GM21381 (cell line): ENCODE measurements at regions not wholly inside any gene's neighbourhood (a gene's known extent, or its start where the extent isn't known, plus 50 kb on each side); places are given as distances from the start of the nearest gene placed in this dataset.
A peak's percentile ranks its signal among the peaks of the same experiment; 100 is the strongest.
"Not testable (repeated sequence)": the region's sequence is repeated elsewhere in the genome, so short reads cannot be mapped to it uniquely, and the experiment has no call there.

ENCODE experiments used
- ATAC-seq: cut with Tn5 transposase; IDR thresholded peaks from one replicate; pipeline ENCODE4 v1.9.1; 2021; ENCODE audit warnings: mild to moderate bottlenecking, moderate library complexity; ENCODE audit not compliant: unreplicated experiment

DNA sequence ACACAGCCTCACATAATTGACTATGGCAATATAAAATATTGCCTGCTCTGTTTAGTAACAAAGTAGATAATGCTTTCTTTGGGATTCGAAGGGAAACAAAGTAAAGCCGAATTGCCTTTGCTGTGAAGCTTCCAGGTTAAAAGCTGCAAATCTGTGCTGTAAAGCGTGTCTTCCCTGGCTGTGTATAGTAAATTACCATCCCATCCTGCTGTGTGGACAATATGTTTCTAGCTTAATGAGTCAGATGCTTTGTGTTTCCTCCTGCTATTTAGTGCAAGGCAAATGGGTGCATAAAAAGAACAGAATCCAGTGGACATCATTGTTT lies 265.1 kb downstream of the SOCS6 start:
- no peak for ATAC-seq

DNA sequence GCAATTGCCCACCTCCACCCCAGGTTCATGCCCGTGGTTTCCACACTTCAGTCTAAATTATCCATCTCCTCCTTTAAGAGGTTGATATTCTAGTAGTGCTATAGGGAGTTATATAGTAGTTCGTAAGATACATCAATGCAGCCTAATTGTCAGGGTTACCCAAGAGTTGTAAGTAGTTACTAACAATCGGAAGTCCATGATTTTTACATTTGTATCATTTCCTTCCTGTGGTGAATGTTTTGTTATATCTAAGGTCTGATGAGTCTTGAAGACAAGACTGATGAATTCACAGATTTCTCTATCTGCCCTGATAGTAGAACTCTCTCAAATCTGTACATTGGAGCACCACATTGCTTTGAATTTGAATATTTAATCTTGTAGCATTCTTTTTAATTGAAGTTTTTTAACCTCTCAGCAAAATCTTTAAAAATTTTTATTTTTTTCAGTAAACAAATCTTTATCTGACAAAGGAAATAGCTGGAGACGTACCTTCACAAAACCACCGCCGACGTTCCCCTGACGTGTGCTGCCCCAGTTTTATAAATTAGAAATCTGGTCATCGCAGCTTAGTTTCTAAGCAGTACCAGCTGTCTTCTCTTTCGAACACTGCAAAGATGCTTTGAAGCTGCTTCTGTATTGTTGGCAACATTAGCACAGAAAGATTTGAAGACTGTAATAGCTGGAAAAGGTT lies 264.5 kb downstream of the SOCS6 start:
- ATAC-seq, result no peak

DNA sequence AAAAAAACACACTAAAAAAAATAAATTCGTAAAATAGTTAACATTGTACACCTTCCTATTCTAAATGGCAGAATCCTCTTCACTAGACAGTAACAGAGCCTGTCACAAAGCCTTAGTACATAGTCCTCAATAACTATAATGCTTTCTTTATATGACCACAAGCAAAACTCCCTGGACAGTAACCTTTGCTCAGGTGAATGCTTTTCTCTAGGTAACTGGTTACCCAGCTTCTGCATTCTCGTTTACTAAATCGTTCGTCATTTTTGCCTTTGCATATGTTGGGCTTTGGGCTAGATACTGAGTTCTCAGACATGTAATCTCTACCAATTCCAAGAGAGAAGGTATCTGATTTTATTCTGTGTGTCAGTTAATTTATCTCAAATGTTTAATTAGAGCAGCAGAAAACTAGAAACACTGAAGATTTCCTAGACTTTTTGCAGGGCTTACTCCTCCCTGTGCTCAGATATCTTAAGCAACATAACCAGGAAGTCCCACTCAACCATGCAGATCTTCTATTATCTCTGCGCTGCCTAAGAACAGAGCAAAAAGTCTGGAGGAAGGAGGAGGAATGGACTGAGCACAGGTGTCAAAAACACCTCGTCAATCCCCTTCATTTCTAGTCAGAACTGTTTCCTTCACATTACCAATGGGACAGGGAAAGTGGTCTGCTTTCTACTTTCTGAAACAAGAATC lies 247.7 kb downstream of the SOCS6 start:
- no peak for ATAC-seq

DNA sequence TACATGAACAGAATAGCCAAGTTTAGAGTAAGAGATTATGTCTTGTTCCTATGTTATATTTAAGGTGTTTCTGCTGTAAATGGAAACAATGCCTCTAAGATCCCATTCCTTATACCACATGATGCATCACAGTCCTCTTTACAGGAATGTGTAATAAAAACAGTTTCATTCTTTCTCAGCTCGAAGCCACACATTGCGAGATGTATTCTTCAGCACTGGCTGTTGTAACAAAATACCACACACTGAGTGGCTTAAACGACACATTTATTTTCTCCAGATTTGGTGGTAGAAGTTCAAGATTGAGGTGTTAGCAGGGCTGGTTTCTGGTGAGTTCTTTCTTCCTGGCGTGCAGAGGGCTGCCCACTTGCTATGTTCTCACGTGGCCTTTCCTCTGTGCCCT lies 246.2 kb downstream of the SOCS6 start:
- ATAC-seq, result no peak

DNA sequence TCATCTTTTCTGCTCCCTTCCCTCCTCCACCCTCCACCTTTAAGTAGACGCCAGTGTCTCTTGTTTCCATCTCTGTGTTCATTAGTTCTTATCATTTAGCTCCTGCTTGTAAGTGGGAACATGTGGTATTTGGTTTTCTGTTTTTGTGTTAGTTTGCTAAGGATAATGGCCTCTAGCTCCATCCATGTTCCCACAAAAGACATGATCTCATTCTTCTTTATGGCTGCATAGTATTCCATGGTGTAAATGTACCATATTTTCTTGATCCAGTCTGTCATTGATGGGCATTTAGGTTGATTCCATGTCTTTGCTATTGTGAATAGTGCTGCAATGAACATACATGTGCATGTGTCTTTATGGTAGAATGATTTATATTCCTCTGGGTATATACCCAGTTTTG lies 236.5 kb downstream of the SOCS6 start:
- ATAC-seq, result not testable (repeated sequence)

DNA sequence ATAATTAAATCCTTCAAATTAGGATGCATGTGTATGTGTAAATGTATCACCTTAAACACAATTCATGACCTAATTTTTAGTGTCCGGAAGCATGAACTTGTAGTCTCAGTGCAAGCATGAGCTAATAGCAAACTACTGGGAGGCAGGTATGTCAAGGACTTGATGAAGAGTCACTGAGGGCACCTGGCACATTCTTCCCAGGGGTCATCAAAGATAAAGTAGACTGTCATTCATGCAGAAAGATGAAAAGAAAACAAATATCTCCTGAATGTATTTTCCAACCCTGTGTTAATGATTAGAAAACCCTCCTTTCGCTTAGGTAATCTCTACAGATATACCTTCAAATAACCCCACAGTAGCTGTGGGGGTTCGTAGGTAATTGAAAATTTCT lies 234.9 kb downstream of the SOCS6 start:
- ATAC-seq, result no peak

DNA sequence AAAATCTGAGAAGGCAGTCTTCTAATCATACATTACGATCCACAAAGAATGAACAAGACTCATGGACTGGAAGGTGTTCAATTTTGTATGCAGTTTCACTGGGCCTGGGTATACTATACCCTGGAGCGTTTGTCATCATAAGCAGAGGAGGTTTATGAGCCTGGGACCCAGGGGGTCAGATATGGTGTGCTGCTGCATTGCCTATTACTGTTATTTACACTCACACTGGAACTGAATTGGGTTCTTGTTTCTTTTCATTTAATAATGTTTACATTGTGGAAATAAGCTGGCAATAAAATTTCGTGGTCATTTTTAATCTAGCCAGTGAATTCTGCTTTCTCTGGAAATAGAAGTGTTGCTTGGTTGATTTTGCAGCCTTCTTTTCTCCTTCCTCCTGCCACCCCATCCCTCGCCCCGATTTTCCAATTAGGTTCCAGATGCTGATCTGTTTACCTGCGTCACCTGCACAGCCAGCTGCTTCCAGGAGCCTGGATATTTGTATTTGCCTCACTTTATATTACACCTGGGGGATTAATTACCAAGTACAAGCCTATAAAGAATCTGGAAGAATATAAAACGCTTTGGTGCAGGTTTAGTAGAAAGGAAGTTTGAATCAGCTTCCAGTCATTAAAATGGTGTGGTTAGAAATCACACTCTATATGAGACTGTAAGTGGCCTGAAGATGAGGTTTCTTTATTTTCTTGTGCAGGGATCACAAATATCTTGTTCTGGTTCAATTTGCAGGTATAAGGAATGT lies 234.4 kb downstream of the SOCS6 start:
- no peak for ATAC-seq

DNA sequence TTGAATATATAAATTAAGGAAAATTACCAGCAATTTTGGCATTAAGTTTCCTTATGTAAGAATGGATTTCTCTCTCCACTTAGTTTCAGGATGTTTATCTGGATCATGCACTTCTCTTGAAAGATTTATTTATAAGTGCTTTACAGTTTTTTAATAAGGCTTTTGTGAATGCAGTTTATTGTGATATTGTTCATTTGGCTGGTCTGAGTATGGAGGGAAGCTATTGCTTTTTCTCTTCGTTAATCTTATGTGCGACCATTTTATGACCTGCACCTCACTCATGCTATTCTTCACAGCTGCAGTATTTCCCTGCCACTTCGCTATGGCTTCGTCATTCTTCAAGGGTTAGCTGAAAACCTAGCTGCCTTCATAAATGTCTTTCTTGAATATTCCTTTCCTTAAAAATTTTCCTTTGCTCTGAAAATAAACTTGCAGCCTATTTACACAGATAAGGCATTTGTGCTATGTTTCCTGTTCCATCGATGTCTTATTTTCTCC lies 233.4 kb downstream of the SOCS6 start:
- no peak for ATAC-seq

DNA sequence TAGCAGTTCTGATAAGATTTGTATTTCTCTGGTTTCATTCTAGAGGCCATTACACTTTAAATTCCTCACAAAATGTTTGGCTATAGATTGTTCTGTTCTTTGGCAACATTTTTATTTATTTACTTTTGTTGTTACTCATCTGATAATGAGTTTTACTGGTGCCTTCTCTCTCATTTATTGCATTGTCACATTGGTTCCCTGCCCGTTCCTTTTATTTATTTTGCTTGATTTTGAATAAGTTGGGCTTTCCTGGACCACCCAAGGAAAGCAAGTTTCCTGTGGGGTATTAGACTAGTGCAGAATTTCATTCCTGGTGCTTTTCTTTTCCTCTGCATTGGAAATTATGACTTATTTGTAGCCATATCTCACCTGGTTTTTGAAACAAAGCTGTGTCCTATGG lies 232.0 kb downstream of the SOCS6 start:
- no peak for ATAC-seq

DNA sequence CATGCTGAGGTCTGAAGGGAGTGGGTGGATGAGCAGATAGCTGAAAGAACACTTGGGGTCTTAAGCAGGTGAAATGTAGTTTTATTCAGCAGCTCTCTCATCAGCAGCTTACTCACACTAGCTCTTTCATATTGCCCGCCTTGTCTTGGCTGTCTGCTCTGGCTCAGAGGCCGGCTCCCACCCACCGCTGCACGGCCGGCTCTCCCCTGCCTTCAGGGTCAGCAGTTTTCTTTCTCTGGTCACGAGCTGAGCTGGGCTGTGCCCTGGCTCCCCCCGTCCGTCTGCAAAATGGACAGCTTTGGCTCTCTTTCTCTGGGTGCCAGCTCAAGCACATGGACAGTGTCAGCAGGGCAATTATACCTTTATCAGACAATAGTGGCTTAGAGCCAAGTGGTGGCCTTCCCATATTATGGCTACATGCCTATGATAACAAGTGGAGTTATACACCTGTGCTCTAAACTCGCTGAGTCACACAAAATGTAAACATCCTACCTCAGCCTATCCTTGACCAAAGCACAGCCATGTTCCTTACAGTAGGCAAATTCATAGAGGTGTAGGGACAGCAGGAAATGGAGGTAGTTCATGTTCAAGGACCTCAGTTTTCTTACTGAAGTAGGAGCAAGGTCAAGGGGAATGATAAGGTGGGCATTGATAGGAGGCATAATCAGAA lies 224.8 kb downstream of the SOCS6 start:
- no peak for ATAC-seq

DNA sequence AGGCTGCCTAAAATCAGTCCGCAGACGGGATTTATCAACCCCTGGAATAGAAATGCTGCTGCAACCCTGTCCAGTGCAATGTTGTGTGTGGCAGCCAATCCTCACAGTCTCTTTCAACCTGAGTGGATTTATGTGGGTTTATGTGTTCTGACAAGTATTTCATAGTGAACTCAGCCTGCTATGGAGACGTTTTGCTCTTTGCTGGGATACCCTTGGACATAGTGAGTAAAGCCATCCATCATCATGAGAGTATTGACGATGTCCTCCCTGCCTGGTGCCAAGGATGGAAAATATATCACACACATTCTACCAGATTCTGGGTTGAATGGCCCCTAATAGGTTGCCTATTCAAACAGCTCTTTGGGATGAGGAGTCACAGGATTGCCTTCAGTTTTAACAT lies 219.1 kb downstream of the SOCS6 start:
- no peak for ATAC-seq

DNA sequence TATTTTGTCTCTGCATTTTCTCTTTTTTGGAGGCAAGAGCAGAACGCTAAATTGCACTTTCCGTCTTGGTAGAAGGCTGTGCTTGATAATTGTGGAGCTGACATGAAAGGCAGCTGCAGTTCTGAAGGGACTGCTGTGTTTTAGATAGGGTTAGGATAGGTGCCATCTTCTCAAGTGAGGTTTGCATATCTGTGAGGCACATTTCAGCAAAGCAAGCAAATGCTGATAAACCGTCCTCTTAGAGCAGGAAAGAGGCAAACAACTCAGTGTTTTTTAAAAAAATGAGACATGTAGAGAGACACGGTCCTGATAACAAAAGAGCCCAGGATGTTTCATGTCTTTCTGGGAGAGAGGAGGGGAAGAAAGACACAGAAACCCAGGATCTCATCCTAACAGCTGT lies 217.7 kb downstream of the SOCS6 start:
- no peak for ATAC-seq

DNA sequence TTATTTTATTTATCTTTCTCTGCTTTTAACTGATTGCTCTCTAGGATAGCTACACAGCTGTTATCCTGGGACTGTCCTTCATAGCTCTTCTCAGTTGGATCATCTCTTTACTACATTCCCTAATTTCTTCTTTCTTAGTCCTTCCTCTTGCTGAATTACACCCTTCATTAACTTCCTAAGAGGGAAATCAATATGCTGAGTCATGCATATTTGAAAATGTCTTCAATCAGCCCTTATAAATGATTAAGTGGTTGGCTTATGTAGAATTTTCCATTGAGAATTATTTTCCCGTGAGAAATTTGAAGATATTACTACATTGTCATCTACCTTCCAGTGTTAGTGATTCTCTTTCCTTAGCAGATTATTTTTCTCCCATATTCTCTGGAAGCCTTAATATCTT lies 214.2 kb downstream of the SOCS6 start:
- ATAC-seq, result no peak

DNA sequence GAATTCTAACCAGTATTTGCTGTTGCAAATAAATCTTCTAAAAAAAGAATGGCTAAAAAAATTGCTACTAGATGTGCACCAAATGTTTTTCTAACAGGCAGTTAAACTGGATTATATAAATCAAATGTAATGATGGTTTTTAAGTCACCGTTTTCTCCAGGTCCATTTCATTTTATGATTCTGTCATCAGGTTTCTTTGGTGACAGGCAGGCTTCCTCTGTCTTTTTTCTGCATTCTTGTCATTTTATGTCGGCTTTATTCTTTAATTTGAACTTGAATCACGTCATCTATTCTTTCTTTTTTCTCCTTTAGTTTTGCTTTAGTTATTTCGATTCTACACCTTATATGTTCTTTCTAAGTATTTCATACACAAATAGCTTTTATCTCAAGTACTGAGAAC lies 212.5 kb downstream of the SOCS6 start:
- no peak for ATAC-seq

DNA sequence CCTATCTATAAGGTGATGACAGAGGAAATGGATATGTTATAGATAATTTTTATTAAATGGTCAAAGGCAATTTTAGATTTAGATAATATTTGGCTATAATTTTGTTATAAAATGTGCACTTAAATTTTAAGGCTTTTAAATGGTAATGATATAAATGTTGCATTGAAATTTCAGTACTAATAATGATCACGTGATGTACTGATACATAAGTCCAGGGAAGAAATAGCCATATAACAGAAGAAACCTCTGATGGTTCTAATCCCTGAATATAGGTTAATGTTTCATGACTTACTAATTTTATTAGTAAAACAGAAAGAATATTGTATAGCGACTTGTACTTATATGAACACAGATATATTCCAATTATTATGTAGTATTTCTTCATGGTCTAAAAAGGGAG lies 211.9 kb downstream of the SOCS6 start:
- ATAC-seq, result no peak

DNA sequence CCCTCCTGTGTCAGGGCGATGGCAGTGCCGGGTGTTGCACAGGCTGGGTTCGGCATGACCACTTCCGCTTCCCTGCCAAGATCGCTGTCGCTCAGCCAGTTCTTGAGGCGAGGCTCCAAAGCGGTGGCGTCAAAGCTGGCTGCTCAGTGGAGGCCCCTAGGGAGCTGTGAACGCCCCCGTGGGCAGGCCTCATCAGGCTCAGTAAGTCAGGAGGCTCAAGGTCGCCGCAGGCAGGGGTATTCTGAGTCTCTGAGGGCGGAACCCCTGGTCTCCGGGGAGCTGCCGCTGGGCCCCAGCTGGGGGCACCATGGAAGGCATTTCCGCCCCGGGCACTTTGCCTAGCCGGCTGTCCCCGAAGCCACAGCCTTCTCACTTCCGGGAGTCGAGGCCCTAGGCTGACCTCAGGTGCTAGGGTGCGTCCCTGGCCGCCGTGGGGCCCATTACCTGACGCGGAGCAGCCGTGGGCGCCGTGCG lies 210.4 kb downstream of the SOCS6 start:
- ATAC-seq, result no peak

DNA sequence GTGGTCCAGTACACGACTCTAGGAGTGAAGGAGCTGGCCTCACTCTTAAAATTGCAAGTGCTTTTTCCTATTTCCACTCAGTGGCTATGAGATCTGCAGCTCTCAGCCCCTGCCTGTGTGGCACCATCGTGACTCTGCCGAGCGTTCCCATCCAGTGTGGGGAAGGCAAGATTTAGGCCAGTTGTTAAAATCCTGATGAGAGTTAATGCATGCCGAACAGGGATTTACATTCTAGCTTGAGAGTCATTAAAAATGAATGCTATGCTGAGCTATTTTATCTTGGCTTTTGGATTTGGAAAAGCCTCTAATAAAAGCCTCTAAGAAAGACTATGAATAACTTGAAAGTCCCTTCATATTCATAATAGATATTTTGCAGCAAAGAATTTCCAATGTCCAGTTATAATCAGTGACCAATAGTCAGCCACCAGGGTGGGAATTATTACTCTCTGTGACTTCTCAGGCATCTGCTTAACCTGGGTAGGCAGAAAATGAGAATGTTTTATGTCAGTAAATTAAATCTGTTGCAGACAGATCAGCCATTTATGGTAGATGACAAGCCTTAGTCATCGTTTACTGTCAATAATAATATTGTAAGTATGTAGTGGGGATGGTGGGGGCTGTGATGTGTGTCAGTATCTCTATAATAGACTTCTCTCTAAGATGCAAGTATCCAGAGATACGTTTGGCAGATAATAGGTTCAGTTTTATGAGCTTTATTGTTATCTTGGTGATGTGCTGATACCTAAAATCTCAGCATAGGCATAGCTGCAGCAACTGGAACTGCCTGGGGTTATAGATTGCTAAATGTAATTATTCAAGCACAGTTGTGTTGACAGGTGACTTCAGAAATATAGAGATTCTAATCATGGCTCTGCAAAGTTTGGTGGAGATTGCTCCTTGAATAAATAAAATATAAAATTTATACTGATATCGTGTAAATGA lies 207.8 kb downstream of the SOCS6 start:
- no peak for ATAC-seq

DNA sequence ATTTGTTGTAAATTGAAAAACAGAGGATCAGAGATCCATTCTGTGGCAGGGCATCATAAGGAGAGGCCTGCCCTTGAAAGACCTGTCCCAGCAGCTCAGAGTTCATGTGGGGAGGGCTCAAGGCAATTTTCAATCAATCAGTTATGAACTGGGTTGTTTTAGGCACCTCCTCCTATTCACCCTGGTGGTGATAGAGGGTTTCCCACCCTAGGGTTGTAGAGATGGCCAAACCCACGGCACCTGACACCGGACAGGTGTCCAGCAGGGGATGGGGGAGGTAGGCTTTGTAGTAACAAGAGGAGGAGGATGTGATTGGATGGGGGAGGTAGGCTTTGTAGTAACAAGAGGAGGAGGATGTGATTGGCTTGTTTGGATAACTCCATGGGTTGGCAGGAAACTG lies 205.7 kb downstream of the SOCS6 start:
- no peak for ATAC-seq

DNA sequence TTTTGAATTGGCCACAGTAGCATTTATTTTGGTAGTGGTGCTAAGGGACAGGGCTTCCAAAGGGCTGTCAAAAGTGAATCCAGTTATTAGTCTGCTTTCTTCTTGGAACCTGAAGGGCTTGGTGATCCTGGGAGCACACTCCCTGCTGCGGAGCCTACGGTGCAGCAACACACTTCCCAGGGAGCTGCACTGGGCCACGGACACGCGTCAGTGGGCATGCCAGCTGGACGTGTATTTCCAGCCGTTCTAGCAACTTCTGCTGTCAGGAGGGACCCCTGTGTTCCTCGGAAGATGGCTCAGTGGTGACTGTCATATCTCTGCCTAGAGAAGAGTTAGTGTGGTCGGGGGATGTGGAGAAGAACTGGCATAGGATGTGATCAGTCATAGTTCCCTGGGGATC lies 204.6 kb downstream of the SOCS6 start:
- ATAC-seq, result no peak

DNA sequence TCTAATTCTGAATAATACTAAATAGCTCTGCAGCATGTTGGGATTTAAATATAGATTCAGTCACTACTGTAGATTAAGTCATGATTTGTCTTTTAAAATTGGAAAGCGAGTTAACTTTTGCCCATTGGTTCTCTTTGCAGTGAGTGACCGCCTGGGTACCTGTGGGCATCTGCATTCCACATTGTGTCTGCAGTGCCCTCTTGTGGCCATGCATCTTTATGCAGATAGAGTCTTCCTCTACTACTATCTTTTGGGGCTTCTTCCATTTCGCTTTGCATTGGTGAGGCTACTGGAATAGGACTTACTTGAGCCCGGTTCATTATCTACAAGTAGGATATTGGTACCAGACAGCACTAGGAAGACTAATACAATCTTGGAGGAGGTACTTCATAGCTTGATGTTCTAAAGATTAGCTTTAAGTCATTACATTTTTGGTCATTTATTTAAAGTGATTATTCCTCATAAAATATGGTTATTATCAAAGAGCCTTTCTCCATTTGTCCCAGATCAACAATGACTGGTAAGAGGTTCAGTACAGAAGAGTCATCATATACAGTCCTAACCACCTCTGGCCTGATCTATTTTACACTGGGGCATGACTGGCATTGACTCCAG lies 203.0 kb downstream of the SOCS6 start:
- peak; percentile 92 for ATAC-seq
